ENCODE measurements at regions not wholly inside any gene's neighbourhood (a gene's known extent, or its start where the extent isn't known, plus 50 kb on each side); places are given as distances from the start of the nearest gene placed in this dataset.

DNA sequence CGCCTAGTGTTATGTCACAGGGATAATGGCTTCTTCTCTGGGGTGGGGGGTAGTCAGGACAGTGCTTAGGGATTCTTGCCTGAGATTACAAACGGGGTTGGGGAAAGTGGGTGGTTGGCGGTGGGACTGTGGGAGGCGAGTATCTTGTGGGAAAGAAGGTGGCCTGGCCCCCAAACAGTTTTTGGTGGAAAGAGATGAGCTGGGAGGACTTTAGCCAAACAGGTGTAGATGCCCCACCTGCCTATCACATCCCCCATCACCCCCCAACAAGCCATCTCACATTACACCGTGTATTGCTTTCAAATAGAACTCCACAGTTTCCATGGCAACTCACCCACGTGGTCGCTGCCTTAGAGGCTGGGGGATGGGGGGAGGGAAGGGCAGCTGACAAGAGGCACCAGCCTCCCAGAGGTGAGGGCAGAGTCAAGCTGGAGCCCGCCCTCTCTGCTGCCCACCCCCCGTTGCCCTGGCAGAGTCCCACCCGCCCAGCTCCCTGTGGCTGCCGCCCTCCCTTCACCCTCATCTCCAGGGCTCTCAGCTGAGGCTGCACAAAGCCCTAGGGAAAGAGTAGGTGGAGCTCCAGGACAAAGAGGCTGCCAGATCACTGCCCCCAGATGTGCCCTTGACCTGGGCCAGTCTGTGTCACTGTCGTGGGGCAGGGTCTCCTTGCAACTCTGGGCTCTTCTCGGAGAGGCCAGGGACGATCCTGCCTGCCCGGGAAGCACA is 98.3 kb downstream of the LRRC74A start:
- peak; percentile 77 for DNase-seq

GRCh38 chr14:76923431-76924370 is 97.5 kb downstream of the LRRC74A start:
- DNase-seq, result no peak

DNA sequence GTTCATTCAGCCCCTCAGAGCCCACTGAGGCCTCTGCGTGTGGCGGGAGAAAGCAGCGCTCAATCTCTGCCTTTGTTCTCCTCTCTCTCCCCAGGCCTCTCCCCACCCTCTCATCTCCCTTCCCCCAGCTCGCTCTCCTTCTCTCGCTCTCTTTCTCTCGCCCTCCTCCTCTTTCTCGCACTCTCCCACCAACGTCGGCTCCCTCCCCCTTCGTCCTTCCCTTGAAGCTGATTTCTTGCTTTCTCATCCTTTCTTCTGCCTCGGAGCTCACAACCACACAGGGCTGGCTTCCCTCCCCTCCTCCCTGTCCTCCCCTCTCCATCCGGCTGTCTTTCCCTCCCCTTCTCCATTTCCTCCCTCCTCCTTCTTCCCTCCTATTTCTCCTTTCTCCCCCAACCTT is 96.4 kb downstream of the LRRC74A start:
- DNase-seq, result no peak

DNA sequence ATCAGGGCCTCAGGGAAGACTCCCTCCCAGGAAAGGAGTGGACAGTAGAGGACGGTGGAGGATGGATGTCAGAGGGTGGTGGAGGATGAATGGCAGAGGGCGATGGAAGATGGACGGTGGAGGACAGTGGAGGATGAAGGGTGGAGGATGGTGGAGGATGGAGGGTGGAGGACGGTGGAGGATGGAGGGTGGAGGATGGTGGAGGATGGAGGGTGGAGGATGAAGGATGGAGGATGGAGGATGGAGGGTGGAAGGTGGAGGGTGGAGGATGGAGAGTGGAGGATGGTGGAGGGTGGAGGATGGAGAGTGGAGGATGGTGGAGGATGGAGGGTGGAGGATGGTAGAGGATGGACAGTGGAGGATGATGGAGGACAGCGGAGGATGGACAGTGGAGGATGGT is 95.9 kb downstream of the LRRC74A start:
- no peak for DNase-seq

DNA sequence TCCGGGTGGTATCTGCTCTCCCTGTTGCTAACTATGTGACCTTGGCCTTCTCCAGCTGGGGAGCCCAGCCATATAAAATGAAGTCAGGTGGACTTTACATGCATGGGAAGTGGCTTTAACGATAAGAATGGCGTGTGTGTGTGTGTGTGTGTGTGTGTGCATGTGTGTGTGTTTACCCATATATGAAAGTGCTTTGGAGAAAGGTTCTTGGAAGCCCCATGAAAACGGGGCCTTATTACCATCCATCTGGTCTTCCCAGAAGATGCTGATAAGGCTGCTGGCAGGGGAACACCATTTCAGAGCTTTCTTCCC is 94.8 kb downstream of the LRRC74A start:
- no peak for DNase-seq

GRCh38 chr14:76920331-76921087 is 94.3 kb downstream of the LRRC74A start:
- DNase-seq, result no peak

- DNase-seq, result peak; percentile 50
Observed at GRCh38 chr14:76919431-76920330, 93.5 kb downstream of the LRRC74A start.

All from CD4-positive, alpha-beta T cell treated with Interleukin-17A for 1 hour (primary cell).